HG03135 (cell line): ENCODE measurements at regions not wholly inside any gene's neighbourhood (a gene's known extent, or its start where the extent isn't known, plus 50 kb on each side); places are given as distances from the start of the nearest gene placed in this dataset.

Experiments
- ATAC-seq: cut with Tn5 transposase; IDR thresholded peaks from one replicate; pipeline ENCODE4 v1.9.1; 2021; ENCODE audit warnings: mild to moderate bottlenecking, moderate library complexity; ENCODE audit not compliant: unreplicated experiment

DNA sequence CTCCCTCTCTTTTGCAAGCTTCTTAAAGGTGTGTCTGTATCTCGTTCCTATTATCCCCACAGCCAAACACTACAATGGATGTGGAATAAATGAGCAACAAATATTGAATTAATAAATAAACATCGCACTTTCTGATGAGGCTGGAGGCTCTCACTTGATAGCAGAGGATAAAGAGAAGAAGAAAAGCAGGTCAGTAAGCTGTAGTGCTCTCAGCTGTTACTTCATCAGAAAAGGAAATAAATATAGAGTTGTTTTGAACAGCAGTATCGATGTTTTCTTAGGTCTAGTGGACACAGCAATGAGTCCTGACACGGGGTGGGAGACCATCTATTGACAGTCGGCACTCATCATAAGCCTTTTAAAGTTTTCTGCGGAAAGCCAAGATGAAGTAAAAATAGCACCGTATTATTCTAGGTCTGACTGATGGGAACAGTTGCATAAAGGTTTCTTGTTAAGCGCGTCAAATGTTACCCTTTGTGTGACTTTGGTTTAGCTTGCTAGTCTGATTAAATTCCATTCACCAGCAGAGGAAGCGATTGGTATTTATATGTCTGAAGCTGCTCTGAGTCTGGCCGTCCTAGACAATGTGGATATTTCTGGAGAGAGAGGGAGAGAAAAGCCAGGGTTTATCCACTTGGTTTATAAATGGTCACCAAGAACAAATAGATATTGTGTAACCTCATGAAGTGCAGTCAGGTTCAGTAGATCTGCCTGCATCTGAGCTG, 646.1 kb downstream of the CDH11 start:
- ATAC-seq, result no peak

DNA sequence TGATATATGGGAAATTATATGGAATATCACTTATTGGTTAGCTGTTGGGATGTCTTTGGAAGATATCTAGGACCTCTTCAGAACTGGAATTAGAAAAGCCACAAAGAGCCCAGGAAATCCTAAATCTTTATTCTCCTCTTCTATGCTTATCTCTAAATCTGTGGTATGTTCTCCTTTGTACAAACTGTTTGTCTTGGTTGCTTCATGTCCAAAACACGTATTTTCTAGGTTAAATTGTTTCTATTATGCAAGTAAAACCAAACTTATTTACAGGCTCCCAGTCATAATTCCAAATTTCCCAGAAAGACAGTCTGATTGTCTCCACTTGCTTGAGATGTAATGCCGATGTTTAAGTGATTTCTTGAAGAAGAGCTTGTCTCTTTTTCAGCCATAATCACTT, 650.9 kb downstream of the CDH11 start:
- no peak for ATAC-seq

DNA sequence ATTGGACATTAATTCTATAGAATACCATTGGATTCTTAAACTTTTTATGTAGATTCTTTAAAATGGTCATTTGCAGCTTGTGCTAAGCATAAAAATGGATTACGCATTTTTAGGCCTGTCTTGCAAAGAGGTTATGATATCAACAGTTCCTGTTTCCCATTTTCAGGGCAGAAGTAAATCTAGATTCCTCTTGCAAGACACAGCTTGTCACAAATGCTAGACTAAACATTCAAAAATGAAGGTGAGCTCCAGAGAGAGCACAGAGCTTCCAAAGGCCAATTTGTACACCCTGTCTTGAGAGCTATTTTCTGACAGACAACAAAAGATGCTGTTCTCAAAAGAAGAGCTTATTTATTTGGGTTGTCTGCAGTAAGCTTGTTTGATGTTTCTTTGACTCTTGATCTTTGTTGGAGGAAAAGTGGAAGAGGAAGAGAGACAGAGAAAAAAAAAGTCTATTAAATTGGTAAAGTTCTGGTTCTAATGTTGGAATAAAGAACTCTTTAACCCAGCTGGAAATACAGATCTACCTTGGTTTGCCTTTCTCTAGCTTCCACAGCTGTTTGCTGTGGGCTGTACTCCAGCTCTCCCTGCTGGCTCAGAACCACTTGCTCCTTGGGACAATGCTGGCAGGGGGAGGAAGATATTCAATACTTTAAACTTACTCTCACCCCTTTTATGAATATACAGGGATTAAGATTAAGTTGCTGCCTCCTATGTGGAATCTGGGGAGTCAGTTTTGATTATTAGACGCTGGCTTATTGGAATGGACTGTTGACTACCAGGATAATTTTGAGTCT, 651.8 kb downstream of the CDH11 start:
- no peak for ATAC-seq

DNA sequence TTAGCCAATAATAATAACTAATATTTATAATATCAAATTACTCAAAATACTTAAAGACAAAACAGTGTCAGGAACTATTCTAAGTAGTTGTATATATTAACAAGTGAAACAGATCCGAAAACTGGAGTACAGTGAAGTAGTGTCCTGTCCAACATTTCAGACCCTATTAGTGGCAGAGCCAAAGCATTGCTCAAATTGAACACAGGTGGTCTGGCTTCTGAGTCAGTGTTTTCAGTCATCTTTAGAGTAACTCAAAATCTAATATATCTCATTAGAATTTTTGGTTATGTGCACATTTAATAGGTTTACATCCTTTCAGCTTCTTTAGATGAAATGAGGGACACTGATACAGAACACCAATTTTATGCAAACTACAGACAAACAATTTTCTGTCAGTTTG, 652.5 kb downstream of the CDH11 start:
- no peak for ATAC-seq

DNA sequence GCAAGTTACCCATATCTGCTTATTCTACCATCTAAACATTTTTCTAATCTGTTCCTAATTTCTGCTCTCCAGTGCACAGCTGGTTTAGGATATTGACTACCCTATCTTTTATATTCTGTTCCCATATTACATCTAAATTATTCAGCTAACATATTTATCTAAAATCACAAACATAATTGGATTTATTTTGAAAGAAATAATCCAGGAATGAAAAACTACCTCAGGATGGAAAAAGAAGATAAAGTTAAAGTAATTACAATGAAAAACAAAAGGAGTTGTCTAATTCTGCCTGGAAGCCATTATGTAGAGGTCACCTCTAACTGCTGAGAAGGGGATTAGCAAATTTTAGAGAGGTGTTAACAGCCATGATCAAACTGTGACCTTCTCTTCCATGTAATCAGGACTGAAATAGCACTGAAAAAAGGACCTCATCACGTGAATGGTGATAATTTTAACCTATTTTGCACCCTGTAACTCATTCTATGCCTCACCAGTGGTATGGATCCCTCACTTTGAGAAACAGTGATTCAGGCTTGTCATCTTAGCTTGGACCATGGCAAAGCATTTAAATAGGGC, 653.3 kb downstream of the CDH11 start:
- ATAC-seq, result no peak

DNA sequence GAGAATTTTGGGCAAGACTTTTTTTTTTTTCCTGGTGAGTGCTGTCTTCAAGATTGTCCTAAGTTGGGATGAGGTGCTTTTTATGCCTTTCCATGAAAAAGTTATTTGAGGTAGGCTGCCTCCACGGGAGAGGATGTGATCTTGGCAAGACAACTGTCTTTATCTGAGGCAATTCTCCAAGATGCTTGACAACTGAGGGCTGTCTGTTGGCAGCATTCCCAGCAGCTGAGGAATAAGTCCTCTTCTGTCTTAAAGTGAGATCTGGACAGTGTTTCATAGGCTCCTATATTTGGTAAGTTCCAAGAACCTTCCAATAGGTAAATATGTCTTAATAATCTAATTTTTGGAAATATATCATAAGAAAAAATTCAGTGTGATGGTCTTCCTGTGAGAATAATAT, 662.0 kb downstream of the CDH11 start:
- ATAC-seq, result no peak

DNA sequence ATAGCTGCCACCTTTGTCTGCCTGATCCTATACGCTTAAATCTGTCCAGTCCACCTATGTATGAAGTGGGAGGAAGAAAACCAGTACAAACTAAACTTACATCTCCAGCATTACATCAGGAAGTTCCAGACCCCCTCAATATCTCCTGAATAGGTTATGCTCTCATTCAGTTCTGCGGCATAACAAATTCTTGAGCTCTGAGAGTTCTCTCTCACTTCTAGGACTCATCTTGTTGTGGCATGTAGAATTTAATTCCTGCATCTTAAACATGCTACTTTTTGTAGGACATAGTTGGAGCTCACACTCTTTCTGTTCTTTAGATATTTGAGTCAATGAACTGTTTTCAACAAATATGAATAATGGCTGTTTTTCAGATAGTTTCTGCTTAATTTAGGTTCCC, 662.5 kb downstream of the CDH11 start:
- no peak for ATAC-seq

DNA sequence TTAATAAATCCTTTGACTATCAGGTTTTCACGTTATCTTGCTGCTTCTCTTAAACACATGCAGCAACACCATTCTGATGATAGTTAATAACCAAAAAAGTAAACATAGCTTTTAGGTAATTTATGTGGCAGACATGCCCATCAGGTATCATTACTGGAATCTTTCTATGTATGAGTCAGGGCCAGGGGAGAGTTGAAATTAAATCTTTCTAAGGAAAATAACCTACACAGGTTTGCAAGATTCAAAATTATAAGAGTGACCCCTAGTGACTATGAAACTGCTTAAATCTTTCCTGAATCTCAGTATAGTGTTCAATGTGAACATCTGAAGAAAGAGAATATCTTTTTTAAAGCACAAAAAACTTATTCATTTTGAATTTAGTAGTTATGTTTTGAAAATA, 666.6 kb downstream of the CDH11 start:
- no peak for ATAC-seq

DNA sequence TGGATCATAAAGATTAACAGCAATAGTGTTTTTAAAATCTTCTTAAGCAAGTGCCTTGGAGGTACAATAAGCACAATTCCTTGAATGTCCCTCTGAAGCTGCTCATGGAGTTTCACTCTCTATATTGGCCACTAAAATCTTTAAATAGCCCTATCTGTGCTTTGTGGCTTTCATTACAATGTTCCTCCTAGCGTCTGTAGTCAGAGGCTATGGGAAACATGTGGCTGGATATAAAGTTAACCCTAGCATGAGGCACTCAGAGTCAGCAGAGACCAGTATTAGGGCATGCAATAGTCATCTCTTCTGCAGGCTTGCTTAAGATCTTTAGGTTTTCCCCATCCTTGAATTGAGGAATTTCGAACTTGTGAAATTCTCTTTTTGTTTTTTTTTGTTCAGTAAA, 668.2 kb downstream of the CDH11 start:
- ATAC-seq, result no peak

DNA sequence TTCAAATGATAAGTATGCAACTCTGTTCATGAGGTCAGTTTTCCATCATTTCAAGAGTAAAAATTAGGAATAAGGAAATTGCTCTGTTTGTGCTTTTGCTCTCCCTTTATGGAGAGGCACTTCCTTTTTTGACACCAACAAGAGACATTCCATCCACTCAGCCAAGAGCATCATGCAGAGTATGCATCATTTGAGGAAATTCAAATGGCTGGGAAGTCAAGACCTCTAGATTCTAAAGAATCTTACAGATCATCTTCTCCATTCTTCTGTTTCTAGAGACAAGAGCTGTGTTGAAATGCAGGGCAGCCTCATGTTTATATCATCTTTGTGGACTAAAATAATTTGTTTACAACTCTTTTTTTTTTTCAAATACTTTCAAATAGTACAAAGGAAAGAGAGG, 669.4 kb downstream of the CDH11 start:
- no peak for ATAC-seq

DNA sequence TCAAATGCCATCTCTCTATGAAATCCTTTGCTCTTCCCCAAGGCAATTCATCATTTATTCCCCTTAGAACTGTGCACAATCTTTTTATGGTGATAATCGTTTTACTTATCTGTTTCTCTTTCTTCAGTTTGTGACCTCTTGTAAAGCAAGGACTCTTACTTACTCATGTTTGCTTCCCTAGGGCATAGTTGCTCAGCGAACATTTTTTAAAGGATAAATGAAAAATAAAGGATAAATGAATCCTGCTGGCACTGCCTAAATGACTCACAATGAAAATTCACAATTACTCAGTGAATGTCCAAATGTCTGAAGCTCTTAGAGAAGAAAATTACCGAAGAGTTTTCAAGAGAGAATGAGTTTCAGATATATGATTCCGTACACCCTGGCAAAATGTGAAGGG, 671.7 kb downstream of the CDH11 start:
- ATAC-seq, result no peak

DNA sequence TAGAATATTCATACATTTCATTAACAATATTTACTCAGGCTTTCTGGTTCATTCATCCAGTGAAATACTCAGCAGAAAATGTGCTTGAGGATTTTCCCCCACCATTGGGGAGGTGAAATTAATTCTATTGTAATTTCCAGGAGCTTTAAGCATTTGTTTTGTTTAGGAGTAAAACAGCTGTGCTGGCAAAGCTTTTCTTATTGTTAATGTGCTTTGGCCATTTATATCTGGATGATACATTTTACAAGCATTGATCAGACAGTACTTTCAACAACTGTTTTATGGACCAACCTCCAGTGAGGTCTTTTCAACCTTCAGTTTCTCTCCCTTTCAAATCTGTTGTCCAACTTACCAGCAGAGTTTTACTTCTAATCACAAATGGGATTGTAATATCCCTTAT, 672.4 kb downstream of the CDH11 start:
- no peak for ATAC-seq

DNA sequence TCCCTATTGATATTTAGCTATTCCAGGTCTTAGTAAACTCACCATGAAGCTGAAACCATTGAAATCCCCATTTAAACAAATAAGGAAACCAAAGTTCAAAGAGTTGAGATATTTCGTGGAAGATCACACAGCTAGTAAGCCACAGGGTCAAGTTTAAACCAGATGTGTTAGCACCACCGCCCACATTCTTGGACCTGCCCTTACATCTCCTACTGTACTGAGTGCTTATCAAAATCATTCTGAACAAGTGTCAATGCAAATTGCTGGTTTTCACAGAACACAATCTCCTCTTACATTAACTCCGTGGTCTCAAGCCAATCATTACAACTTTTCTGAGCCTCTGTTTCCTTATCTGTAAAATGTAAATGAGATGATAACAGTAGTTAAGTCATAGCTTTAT, 676.2 kb downstream of the CDH11 start:
- no peak for ATAC-seq

DNA sequence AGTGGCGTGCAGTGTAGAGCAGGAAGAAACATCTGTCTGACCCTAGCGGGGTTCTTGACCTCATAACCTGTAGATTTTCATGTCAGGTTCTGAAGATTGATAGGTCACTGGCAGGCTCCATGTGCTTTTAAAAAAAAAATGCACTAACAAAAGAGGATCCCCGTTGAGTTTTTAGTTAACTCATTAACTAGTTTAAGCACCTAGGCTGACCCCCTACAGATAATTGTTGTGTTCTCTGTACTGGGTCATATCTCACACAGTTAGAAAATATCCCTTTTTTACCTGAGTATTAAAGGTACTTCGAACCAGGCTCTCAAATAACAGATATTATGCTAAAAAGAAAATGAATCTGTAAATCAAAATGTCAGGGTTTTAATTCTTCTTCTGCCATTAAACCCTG, 676.6 kb downstream of the CDH11 start:
- ATAC-seq, result no peak

DNA sequence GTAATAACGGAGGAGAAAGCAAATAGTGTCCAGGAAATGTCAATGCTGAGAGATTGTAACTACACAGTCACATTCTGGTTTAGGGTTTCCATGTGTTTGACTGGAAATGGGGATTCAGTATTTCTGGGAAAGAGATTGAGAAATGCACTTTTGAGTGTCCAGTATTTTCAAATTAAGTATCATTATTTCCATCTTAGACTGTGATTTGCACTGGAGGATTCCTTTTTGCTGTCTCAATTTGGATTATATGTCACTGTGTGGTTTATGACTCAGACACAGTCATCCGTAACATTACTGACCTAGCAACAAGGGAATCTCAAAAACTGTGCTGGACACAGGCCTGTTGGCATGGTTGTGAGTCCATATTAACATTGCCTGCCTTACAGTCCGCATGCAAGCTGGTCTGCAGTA, 681.4 kb downstream of the CDH11 start:
- ATAC-seq, result no peak

DNA sequence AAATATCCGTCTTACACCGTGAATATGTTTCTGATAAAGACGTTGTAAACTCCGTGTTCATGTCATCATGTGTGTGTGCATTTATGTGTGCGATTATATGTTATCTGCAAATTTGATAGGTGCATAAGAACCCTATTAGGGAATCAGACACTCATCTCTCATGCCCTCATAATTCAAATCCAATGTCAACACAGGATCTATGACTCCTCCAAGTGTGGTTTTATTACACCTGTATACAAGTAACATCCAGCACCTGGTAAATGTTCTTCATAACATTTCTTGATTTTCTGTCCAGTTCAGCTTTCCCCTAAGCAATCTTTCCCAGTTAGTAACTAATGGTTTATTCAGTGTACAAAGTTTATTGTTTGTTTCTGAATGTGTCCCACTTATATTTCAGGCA, 681.9 kb downstream of the CDH11 start:
- no peak for ATAC-seq

DNA sequence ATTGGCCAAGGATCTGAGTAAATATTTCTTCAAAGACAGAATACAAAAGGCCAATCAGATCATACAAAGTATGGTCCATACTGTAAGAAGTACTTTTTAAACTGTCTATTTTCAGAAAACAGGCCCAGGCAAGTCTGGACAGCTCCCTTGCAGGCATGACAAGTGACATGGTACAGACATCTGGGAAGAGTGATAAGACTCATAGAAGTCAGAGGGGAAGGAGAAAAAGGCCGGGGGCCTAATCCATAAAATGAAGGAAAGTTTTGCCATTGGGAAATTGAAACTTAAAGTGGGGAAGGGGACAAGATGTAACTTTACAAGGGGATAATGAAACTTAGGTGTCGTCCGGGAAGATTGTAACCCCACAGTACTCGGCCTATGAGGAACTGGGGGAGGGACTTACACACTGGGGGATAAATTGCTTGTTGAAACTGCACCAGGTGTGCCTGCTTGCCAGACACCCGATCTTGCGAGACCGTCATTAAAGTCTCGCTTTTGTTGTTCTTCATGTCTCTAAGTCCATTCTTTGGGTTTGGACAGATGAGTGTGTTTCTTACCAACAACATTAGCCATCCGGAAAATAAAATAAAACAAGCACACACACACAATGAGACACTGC, 684.0 kb downstream of the CDH11 start:
- no peak for ATAC-seq

DNA sequence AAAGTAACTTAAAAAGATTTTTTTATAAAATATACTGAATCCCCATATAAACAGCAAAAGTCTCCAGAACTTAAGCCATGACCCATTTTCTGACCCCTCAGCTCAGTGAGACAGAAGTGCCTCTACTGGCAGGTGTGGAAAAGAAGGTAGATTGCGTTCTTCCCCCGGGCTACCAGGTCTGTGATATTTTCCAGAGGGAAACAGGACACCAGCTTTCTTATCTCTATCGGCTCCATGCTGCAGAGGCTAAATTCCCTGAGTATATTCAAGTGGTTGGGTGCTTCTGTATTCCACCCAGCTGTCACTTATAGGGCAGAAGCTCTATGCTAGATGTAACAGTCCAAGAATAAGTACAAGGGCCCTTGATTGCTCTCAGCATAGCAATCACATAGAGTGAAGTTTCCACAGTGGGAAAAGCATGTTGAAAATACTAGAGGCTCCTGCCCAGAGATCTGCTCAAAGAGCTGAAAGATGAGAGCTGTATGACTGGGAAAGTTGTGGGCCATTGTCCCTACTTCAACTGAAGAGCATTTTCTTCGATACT, 687.3 kb downstream of the CDH11 start:
- no peak for ATAC-seq

DNA sequence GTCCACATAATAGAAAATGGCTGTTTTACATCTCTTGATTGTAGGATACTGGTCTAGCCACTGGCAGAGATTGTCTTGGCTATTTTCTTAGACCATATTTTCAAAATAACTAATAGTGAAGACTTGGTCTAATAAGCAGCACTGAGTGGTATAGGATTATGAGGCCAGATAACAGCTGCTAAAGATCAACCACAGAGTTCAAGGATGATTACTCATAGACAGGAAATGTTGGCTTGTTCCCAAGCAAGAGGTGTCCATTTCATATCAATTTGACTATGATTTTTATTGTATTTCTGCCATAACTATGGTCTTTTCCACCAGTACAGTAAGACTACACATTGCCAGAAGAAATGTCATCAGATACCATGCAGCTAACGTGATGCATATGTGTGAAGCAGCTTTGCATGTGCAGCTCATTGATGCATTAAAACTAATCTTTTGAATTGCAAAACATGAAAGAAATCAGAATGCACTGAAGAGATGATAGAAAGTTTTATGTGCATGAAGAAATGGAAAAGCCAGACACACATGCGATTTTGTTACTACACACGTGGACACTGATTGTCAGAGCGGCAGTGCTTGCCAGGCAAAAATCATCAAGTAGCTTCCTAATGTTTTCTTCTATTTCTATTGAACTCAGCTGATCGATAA, 693.3 kb downstream of the CDH11 start:
- no peak for ATAC-seq

DNA sequence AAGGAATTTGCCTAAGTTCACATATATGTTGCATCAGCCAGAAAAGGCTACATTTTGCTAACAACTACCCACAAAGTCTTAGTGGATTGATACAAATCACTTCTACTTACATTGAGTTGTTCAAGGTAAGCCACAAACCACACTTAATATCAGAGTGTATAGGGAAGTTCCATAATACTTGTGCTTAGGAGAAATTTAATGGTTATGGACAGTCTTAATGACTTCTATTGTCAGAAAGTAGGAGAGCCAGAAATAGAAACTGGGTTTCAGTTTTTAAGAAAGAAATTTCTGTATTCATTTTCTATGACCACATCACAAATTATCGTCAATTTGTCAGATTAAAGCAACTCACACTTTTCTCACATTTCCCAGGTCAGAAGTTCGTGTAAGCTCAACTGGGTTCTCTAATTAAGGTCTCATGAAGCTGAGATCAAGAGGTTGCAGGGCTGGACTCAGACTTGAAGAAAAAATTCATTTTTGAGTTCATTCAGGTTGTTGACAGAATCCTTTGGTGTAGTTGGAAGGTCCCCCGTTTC, 695.7 kb downstream of the CDH11 start:
- no peak for ATAC-seq

DNA sequence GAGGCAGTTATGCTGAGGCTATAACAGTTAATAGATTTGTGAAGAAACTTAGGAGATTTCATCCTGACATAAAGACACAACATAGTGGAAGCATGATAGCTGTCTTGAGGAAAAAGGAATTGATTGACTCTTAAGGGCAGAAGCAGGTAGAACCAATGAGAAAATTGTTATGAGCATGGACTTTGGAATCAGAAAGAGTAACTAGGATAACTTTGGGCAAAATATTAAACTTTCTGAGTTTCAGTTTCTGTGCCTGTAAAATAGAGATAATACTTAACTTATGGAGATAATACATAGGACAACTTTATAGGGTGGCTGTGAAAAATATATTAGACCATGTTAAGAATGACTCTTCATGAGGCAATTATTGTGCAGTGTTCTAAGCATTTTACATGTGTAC, 696.5 kb downstream of the CDH11 start:
- ATAC-seq, result no peak
